Stimulated activated CD8-positive, alpha-beta memory T cell treated with anti-CD3 and anti-CD28 coated beads, Interleukin-12 subunit alpha, Interleukin-12 subunit beta, amount 100 ng/mL, for 4 hours (primary cell): ENCODE measurements at regions not wholly inside any gene's neighbourhood (a gene's known extent, or its start where the extent isn't known, plus 50 kb on each side); places are given as distances from the start of the nearest gene placed in this dataset.
"Not testable (repeated sequence)": the region's sequence is repeated elsewhere in the genome, so short reads cannot be mapped to it uniquely, and the experiment has no call there.

Experiments used
- DNase-seq: peaks from one replicate; pipeline ENCODE4 v3.0.0-alpha.2; 2020; ENCODE audit warnings: low read depth

- no peak for DNase-seq
Measured at GRCh38 chr4:23956601-23957364, 66.9 kb upstream of the PPARGC1A start.

DNA sequence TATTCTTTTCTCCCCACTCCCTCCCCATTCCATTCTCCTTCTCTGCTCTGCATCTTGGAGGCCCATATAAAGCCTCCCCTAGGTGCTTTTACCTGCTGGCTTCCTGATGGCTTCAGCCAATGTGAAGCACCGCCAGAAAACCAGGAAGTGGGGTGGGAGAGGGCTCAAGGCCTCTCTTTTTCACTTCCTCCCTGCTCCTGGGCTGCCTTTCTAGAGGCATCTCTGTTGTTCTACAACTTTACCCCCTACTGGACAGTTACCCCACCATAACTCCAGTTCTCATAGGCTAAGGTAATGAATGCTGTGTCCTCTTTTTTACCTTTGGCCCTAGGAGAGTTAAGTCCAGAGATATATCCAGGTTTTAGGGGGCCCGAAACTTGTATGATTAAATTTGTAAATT lies 62.4 kb upstream of the PPARGC1A start:
- DNase-seq, result no peak

GRCh38 chr4:23947826-23948225 lies 58.0 kb upstream of the PPARGC1A start:
- DNase-seq, result no peak

DNA sequence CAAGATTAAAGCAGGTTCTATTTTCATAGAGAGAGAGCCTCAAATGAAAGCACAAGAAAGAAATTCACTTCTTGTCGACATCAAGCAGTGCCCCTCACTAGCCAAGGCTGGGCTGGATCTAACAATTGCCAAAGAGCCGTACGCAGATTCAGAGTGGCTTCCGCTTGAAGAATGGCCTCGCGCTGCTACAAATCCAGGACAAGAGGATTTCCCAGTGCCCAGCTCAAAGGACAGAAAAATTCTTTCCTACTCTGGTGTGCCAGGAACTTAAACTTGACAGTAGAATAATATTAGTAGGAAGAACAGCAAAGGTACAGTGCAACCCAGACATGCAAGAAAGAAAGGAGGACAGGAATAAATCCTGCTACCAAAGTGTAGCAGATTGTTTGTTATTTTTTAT lies 56.5 kb upstream of the PPARGC1A start:
- DNase-seq, result no peak

DNA sequence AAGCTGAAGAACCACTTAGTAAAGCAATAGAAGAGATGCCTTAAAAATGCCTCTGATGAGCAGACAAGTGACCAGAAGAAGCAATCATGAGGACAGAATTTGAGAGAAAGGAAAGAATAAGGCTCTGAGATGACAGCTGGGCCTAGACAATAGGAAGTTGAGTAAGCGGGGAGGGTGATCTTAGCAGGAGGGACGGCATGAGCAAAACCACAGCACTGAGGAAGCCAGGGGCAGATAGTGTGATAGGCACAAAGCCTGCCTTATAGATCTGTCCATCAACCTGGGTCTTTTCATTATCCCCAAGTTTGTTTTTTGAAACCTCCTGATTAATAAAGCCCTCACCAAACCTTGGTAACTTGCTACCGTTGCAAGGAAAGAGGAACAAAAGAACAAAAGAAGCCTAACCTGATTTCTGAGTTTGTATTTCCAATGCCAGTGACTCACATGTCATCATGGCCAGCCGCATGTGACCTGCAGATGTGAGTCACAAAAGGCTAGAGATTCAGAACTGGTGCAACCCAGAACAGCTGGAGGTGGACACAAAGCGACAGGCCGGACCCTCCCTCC lies 55.7 kb upstream of the PPARGC1A start:
- DNase-seq, result no peak

DNA sequence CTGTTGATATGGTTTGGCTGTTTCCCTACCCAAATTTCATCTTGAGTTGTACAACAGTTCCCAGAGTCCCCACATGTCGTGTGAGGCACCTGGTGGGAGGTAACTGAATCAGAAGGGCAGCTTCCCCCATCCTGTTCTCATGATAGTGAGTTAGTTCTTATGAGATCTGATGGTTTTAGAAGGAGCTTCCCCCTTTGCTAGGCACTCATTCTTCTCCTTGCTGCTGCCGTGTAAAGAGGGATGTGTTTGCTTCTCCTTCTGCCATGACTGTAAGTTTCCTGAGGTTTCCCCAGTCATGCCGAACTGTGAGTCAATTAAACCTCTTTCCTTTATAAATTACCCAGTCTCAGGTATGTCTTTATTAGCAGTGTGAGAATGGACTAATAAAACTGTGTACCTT lies 54.7 kb upstream of the PPARGC1A start:
- DNase-seq, result not testable (repeated sequence)

GRCh38 chr4:23943478-23943877 lies 53.6 kb upstream of the PPARGC1A start:
- DNase-seq, result no peak

DNA sequence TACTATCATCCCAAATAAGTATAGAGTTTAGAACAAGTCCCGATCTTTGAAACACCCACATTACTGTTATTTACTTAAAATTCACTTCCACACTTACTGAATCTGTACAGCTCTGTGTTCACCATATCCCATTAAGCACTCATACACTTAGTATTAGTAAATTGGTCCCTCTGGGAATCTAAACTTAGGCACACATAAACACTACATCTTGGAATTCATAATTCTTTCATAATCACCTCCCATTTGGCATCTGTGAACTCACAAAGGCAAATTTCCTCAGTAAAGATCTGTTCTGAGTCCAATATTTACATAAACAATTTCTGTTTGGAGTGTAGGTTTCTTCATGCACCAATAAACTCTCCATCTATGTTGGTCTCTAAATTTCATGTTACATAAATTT lies 52.6 kb upstream of the PPARGC1A start:
- DNase-seq, result no peak
